BJ (cell line): ENCODE measurements at regions not wholly inside any gene's neighbourhood (a gene's known extent, or its start where the extent isn't known, plus 50 kb on each side); places are given as distances from the start of the nearest gene placed in this dataset.

ENCODE experiments used
- CTCF ChIA-PET: fragments of 350-600 bp; formaldehyde crosslinking; extraction: SDS; loops from one replicate; lab custom pipeline; 2021; ENCODE audit warnings: antibody characterized with exemption, inconsistent platforms; lab: Yijun Ruan, JAX
- POLR2A ChIA-PET: fragments of 300-600 bp; sonication (Branson Sonifier 250); formaldehyde crosslinking; extraction: SDS; loops from one replicate; lab custom pipeline; 2021; ENCODE audit warnings: antibody characterized with exemption; lab: Charles Lee
- DNase-seq: peaks from one replicate; pipeline ENCODE4 v3.0.0-alpha.2; 2011; ENCODE audit warnings: low read depth
- H3K27me3 ChIP-seq: 2 replicates; pipeline ENCODE4 v1.6.0; 2011; ENCODE audit warnings: low read length; ENCODE audit not compliant: control insufficient read depth, insufficient read depth
- H3K36me3 ChIP-seq: 2 replicates; pipeline ENCODE4 v1.5.1; 2011; ENCODE audit warnings: low read length; ENCODE audit not compliant: control insufficient read depth, insufficient read depth
- H3K4me3 ChIP-seq: 2 replicates; pipeline ENCODE4 v1.5.1; 2011; ENCODE audit warnings: low read depth, mild to moderate bottlenecking, control low read depth, low read length
- TF ChIP-seq, protein P1 (sequence below): IDR thresholded peaks from 2 replicates; pipeline ENCODE4 v1.5.1; 2011; ENCODE audit warnings: low read depth, mild to moderate bottlenecking, control low read depth, inconsistent platforms, low read length, moderate library complexity; ENCODE audit not compliant: insufficient read depth

DNA sequence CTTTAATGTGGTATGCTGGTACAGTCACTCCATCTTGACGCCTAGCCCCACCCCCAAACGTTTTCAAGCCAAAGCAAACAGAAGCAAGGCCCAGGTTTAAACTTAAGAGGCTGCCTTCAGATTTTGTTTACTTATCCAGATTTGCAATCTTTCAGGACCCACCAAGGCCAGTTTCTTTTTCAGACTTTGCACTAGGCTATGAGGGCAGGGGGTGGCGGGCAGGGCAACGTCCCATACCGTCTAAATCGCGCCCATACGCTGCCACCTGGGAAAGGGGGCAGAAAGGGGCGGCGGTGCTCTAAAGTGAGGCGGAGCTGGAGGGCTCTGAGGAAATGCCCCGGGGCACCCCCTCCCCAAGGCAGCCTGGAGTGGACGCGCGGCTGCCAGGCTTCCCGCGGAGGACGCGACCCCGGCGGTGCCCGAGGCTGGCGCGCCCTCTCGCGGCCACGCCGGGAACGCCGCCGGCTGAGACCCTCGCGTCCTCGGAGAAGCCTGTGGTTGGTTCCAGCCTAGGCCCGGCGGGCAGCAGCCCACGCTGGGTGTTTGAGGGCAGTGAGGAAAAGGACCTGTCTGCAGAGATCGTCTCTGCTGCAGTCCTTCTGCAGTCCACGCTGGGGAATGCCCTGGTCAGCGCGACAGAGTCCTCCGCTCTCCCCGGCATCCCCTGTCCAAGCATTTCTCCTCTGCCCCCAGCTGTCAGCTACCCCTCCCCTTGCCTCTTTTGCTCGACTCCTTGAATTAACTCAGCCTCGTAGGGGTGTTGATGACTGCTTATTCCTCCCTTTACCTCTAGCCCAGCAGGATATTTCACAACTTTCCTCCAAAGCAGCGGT is 93.7 kb upstream of the PRNP start:
- TF ChIP-seq, protein P1, sequence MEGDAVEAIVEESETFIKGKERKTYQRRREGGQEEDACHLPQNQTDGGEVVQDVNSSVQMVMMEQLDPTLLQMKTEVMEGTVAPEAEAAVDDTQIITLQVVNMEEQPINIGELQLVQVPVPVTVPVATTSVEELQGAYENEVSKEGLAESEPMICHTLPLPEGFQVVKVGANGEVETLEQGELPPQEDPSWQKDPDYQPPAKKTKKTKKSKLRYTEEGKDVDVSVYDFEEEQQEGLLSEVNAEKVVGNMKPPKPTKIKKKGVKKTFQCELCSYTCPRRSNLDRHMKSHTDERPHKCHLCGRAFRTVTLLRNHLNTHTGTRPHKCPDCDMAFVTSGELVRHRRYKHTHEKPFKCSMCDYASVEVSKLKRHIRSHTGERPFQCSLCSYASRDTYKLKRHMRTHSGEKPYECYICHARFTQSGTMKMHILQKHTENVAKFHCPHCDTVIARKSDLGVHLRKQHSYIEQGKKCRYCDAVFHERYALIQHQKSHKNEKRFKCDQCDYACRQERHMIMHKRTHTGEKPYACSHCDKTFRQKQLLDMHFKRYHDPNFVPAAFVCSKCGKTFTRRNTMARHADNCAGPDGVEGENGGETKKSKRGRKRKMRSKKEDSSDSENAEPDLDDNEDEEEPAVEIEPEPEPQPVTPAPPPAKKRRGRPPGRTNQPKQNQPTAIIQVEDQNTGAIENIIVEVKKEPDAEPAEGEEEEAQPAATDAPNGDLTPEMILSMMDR = peak; percentile 64
- no peak for DNase-seq
- POLR2A ChIA-PET = no interaction called here
- Histone ChIP-seq H3K27me3 (no peaks in the 10 kb centered on the region), H3K36me3 (no peaks in the 10 kb centered on the region), H3K4me3 (peak overlapping the region; percentile 41)
- CTCF ChIA-PET = interaction anchor here (0.6 to 2.8 kb wide), 28 partner anchors 10 to 507 kb away, joined by 3 to 11 read pairs (median 3); no protein-coding TSS in a partner anchor

DNA sequence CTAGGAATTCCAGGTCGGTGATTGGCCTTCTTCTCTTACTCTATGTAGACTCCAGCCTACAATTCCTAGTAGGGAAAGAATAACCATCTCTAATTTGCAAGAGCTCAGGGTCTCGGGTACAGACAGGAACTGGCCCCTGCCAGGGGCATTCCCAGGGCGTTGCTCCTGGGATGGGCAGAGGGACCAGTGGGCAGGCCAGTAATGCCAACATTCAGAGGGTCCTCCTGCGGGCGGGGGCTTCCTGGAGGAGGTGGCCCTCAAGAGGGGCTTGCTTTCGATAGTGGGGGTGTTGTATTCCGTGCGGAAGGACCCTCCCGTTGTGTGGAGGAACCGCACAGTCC is 94.3 kb upstream of the PRNP start:
- POLR2A ChIA-PET = no interaction called here
- Histone ChIP-seq H3K36me3 (no peaks in the 10 kb centered on the region), H3K27me3 (no peaks in the 10 kb centered on the region), H3K4me3 (no peak overlapping the region)
- TF ChIP-seq, protein P1 = no peak
- DNase-seq = no peak
- CTCF ChIA-PET = interaction anchor here (1.0 to 2.8 kb wide), 17 partner anchors 10 to 483 kb away, joined by 3 to 11 read pairs (median 4); no protein-coding TSS in a partner anchor

DNA sequence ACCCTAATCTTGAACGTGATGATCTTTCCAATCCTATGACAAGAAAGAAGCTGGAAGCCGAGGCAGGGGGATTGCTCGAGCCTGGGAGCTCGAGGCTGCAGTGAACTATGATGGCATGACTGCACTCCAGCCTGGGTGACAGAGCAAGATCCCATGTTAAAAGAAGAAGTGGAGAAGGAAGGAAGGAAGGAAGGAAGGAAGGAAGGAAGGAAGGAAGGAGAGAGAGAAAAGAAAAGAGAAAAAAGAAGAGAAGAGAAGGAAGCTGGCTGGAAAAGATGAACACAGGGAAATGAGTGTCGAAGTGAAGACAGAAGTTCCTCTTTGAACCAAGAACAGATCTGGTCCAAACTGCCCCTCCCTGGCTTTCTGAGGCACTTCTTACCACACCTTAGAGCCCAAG is 100.5 kb upstream of the PRNP start:
- ChIA-PET CTCF (no interaction called here), POLR2A (no interaction called here)
- Histone ChIP-seq H3K27me3 (no peaks in the 10 kb centered on the region), H3K4me3 (no peak overlapping the region), H3K36me3 (no peaks in the 10 kb centered on the region)
- no peak for DNase-seq
- TF ChIP-seq, protein P1 = no peak

DNA sequence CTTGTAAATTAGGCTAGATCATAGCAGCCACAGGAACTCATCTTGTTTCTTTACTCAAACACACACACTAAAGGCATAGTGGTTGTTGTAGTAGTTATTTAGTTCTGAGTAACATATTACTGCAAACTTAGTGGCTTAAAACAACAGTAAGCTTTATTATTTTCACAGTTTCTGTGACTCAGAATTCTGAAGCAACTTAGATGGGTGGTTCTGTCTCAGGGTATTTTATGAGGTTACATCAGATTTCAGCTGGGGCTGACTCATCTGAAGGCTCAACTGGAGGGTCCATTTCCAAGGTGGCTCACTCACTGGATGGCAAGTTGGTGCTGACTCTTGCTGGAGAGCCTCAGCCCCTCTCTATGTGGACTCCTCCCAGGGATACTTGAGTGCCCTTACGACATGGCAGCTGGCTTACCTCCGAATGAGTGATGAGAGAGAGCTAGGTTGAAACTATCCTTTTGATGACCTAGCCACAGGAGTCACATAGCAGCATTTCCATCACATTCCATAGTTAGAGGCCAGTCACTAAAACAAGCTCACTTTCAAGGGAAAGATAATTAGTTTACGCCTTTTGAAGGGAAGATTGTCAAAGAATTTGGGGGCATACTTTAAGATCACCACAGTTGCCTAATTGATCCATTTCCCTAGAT is 101.0 kb upstream of the PRNP start:
- ChIA-PET POLR2A (no interaction called here), CTCF (interaction anchor here (1.0 kb wide), 1 partner anchor 353 kb away, joined by 3 read pairs; no protein-coding TSS in a partner anchor)
- H3K4me3 ChIP-seq = no peak overlapping the region
- no peak for DNase-seq
- TF ChIP-seq, protein P1 = no peak
- H3K27me3 ChIP-seq = no peaks in the 10 kb centered on the region
- H3K36me3 ChIP-seq = no peaks in the 10 kb centered on the region

DNA sequence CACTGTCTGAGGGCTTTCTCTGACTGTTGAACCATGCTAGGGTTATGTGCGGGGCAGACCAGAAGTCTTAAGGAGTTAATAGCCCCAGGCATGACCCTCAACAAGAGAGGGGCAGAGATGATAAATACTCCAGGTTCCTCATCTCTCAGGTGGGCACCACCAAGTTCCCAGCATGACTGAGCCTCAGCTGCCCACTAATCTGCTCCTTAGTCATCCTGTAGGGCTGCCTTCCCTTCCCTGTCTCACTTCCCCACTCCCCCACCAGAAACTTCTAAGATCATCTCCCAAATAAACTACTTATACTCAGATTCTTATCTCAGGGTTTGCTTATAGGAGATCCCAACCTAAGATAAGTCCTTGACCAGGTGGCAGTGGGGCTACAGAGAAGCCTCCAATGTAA is 101.7 kb upstream of the PRNP start:
- Histone ChIP-seq H3K27me3 (no peaks in the 10 kb centered on the region), H3K4me3 (no peak overlapping the region), H3K36me3 (no peaks in the 10 kb centered on the region)
- ChIA-PET CTCF (interaction anchor here (0.6 to 1.2 kb wide), 4 partner anchors 10 to 352 kb away, joined by 3 read pairs; no protein-coding TSS in a partner anchor), POLR2A (no interaction called here)
- TF ChIP-seq, protein P1 = no peak
- DNase-seq = no peak
